HG02973 (cell line): ENCODE measurements at regions not wholly inside any gene's neighbourhood (a gene's known extent, or its start where the extent isn't known, plus 50 kb on each side); places are given as distances from the start of the nearest gene placed in this dataset.

Source experiments
- ATAC-seq: cut with Tn5 transposase; IDR thresholded peaks from one replicate; pipeline ENCODE4 v1.9.1; 2021; ENCODE audit warnings: moderate library complexity; ENCODE audit not compliant: unreplicated experiment

GRCh38 chr4:20352163-20352431, 100.4 kb downstream of the SLIT2 start:
- ATAC-seq: no peak

- no peak for ATAC-seq
These were observed 101.9 kb downstream of the SLIT2 start for GRCh38 chr4:20353646-20354045.

GRCh38 chr4:20354120-20354519, 102.4 kb downstream of the SLIT2 start:
- no peak for ATAC-seq

- no peak for ATAC-seq
These were observed 104.9 kb downstream of the SLIT2 start for GRCh38 chr4:20356565-20356964.

GRCh38 chr4:20358110-20358509, 106.4 kb downstream of the SLIT2 start:
- no peak for ATAC-seq

GRCh38 chr4:20359692-20360091, 108.0 kb downstream of the SLIT2 start:
- no peak for ATAC-seq

GRCh38 chr4:20362148-20362547, 110.4 kb downstream of the SLIT2 start:
- no peak for ATAC-seq

- no peak for ATAC-seq
These were observed 113.3 kb downstream of the SLIT2 start for GRCh38 chr4:20364969-20365368.

GRCh38 chr4:20367446-20367845, 115.7 kb downstream of the SLIT2 start:
- ATAC-seq: no peak

GRCh38 chr4:20368926-20369325, 117.2 kb downstream of the SLIT2 start:
- ATAC-seq: no peak

GRCh38 chr4:20370274-20370673, 118.6 kb downstream of the SLIT2 start:
- no peak for ATAC-seq

GRCh38 chr4:20376070-20376469, 124.4 kb downstream of the SLIT2 start:
- no peak for ATAC-seq

- ATAC-seq: no peak
These were observed 126.5 kb downstream of the SLIT2 start for GRCh38 chr4:20378181-20378580.

GRCh38 chr4:20381005-20381404, 129.3 kb downstream of the SLIT2 start:
- ATAC-seq: no peak

GRCh38 chr4:20383283-20383682, 131.6 kb downstream of the SLIT2 start:
- no peak for ATAC-seq

GRCh38 chr4:20383969-20384368, 132.3 kb downstream of the SLIT2 start:
- ATAC-seq: no peak

- ATAC-seq: no peak
These were observed 132.8 kb downstream of the SLIT2 start for GRCh38 chr4:20384456-20384855.

GRCh38 chr4:20386001-20386740, 134.5 kb downstream of the SLIT2 start:
- no peak for ATAC-seq

GRCh38 chr4:20386906-20387305, 135.2 kb downstream of the SLIT2 start:
- ATAC-seq: no peak

- ATAC-seq: no peak
These were observed 139.5 kb downstream of the SLIT2 start for GRCh38 chr4:20391198-20391597.

GRCh38 chr4:20391912-20392311, 140.2 kb downstream of the SLIT2 start:
- no peak for ATAC-seq

GRCh38 chr4:20393486-20394100, 141.9 kb downstream of the SLIT2 start:
- no peak for ATAC-seq

GRCh38 chr4:20394512-20394911, 142.8 kb downstream of the SLIT2 start:
- no peak for ATAC-seq
